Fibroblast of the aortic adventitia (primary cell): ENCODE measurements at regions not wholly inside any gene's neighbourhood (a gene's known extent, or its start where the extent isn't known, plus 50 kb on each side); places are given as distances from the start of the nearest gene placed in this dataset.

Source experiments
- DNase-seq: peaks from one replicate; pipeline ENCODE4 v3.0.0-alpha.2; 2010; ENCODE audit warnings: low read depth
- H3K4me3 ChIP-seq: 2 replicates; pipeline ENCODE4 v1.5.1; 2011; ENCODE audit warnings: low read depth, mild to moderate bottlenecking, control low read depth, low read length, moderate library complexity
- TF ChIP-seq, protein P1 (sequence below): IDR thresholded peaks from 2 replicates; pipeline ENCODE4 v1.5.1; 2011; ENCODE audit warnings: mild to moderate bottlenecking, low read length, control low read depth, inconsistent platforms; ENCODE audit not compliant: insufficient read depth

DNA sequence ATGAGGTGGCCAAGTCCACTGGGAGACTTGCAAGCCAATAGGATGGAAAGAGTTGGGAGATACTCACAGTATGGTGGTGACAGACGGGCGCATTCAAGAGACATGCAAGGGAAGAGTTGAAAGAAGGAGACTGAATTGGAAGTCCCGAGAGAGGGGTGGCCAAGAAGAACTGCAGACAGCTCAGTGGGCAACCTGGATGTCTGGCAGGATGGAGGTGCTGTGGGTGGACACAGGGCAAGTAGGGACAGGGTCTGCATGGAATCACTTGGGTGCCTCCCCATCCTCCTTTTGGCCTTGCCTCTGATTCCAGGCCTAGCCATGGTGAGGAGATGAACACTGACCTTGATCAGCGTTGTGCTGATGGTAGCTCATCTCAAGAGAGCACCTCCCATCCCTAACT, 235.7 kb upstream of the COPS8 start:
- no peak overlapping the region for H3K4me3 ChIP-seq
- TF ChIP-seq, protein P1, sequence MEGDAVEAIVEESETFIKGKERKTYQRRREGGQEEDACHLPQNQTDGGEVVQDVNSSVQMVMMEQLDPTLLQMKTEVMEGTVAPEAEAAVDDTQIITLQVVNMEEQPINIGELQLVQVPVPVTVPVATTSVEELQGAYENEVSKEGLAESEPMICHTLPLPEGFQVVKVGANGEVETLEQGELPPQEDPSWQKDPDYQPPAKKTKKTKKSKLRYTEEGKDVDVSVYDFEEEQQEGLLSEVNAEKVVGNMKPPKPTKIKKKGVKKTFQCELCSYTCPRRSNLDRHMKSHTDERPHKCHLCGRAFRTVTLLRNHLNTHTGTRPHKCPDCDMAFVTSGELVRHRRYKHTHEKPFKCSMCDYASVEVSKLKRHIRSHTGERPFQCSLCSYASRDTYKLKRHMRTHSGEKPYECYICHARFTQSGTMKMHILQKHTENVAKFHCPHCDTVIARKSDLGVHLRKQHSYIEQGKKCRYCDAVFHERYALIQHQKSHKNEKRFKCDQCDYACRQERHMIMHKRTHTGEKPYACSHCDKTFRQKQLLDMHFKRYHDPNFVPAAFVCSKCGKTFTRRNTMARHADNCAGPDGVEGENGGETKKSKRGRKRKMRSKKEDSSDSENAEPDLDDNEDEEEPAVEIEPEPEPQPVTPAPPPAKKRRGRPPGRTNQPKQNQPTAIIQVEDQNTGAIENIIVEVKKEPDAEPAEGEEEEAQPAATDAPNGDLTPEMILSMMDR = no peak
- no peak for DNase-seq

DNA sequence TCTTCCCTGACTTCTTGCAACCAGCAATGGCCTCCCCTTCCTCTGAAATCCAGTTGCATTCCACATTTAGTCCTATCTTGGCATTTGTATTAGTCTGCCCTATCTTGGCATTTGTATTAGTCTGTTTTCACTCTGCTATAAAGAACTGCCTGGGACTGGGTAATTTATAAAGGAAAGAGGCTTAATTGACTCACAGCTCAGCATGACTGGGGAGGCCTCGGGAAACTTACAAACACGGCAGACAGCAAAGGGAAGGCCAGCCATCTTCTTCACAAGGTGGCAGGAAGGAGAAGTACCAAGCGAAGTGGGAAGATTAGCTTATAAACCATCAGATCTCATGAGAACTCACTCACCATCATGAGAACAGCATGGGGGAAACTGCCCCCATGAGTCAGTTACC, 234.5 kb upstream of the COPS8 start:
- TF ChIP-seq, protein P1 = no peak
- DNase-seq = no peak

DNA sequence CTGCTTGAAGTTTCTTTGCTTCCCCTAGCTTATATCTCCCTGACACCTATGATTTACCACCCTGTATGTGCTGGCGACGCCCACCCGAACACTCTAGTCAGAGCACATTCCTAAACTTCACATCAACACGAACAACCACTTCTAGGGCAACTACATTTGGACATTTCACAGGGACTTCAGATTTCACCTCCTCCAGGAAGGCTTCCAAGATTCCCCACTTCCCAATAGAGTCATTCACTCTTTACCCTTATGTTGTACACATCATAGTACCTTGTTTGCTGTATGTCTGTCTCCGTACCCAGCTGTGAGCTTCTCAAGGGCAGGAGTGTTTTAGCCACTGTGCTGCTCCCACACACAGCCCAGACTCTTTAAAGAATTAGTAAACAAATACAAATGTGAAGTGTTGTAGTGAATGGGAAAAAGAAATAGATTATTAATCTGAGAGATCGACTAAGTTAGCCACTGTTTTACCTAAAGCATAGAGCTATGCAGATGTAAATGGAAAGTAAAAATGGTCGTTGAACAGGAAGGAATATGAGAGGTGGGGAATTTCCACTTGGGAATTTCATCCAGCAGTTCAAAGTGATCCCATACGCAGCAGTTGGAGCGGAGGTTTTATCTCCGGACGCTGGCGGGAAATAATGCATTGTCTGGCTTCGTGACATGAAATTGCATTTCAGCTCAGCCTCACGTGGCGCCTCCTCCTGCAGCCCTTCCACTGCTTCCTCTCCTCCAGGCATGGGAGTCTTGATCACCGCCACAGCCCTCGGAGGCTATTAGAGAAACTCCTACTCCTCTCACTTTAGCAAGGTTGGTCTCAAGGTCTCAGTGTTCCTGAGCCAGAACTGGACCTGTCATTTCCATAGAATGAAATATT, 233.4 kb upstream of the COPS8 start:
- TF ChIP-seq, protein P1 = no peak
- DNase-seq = peak; percentile 34
- no peak overlapping the region for H3K4me3 ChIP-seq

More for the DNA sequence above, 234.5 kb upstream of the COPS8 start:
- no peak overlapping the region for H3K4me3 ChIP-seq

DNA sequence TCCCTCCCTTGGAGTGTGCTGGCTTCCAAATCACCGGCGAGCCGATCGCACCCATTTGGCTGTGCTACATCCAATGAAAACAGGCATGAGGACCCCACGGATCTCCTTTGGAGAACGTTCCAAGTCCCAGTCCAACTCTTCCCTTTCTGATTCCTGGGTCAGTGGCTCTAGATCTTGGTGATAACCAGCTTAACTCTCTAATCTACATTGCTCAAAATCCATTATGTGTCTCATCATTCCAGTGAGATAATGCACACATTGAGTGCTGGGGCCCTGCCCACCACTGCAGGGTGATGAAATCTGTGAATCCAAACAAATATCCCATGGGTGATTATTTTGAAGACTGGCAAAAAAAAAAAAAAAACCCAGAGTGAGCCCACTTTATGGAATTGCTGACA, 232.7 kb upstream of the COPS8 start:
- peak; percentile 31 for DNase-seq

DNA sequence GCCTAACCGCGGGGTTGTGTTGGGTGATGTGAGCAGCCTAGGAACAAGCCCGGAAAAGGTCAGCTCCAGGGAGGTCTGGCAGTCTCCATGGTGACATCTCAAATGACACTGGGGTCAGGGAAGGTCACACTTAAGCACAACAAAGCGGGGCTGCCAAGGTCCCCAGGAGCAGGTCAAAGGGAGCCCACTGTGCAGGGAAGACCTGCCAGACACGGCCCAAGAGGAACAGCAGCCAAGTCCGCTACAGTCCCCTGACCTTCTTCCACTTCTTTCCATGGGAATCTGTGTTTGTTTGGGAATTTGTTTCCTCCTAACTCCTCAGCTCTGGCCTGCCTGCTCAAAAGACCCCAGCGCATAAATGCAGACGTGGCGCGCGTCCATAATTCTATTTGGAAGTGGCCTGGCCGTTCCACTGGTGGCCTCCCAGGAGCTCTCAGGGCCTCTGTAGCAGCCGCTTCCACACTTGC, 232.1 kb upstream of the COPS8 start:
- DNase-seq = no peak
- TF ChIP-seq, protein P1 = no peak
- no peak overlapping the region for H3K4me3 ChIP-seq

More for the DNA sequence above, 232.7 kb upstream of the COPS8 start:
- no peak overlapping the region for H3K4me3 ChIP-seq
- TF ChIP-seq, protein P1 = no peak

DNA sequence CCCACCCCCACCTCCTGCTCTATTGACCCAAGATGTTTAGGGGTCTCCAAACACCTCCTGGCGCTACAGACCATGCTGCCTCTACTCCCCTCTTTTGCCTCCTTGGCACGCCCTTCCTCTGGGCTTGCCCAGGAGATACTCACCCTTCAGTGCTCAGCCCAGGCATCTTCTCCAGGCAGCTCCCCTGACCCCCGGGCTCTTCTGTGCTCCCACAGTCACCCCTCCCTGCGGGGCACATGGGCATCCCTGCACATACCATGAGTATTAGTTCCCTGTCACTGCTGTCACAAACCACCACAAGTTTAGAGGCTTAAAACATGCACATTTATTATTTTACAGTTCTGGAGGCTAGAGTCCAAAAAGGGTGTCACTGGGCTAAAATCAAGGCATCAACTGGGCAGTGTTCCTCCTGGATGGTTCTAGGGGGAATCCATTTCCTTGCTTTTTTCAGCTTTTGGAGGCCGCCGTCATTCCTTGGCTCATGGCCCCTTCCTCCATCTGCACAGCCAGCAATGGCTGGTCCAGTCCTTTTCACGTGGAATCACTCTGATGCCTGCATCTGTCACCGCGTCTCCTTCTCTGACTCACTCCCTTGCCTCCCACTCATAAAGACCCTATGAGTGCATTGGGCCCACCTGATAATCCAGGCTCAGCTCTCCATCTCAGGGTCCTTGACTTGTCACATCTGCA, 230.4 kb upstream of the COPS8 start:
- DNase-seq = no peak
- H3K4me3 ChIP-seq = no peak overlapping the region
- TF ChIP-seq, protein P1 = no peak
